HCT116 (cell line): ENCODE measurements at regions not wholly inside any gene's neighbourhood (a gene's known extent, or its start where the extent isn't known, plus 50 kb on each side); places are given as distances from the start of the nearest gene placed in this dataset.

Experiments used
- ATAC-seq: fragments of 200-7000 bp; cut with Tn5 transposase; 2 replicates; pipeline ENCODE4 v1.9.1; 2020; ENCODE audit warnings: mild to moderate bottlenecking, moderate library complexity
- BruUV-seq: library from RNA; stranded (reverse); fragments of 400-500 nt; replicated peaks from 2 replicates; lab custom pipeline; 2021; lab: Mats Ljungman, UMichigan
- CTCF ChIA-PET: fragments of 300-600 bp; sonication (Branson Sonifier 250); formaldehyde crosslinking; loops from one replicate; lab custom pipeline; 2021; ENCODE audit warnings: antibody characterized with exemption; lab: Charles Lee
- POLR2A ChIA-PET: fragments of 300-600, 350-600 bp; sonication (Branson Sonifier 250); formaldehyde crosslinking; loops from one replicate; lab custom pipeline; 2021; ENCODE audit warnings: antibody characterized with exemption; lab: Charles Lee
- RAD21 ChIA-PET, 2 experiments: fragments of 300-600 bp; sonication (Branson Sonifier 250); formaldehyde crosslinking; loops; one replicate each; lab custom pipeline; 2023; ENCODE audit warnings: low total read pairs in 2 of 2; ENCODE audit not compliant: uncharacterized antibody in 2 of 2, unreplicated experiment in 2 of 2, low non-redundant PET in 1 of 2; lab: Charles Lee
- DNase-seq: peaks from one replicate; pipeline ENCODE4 v3.0.0-alpha.2; 2010; ENCODE audit warnings: low read depth, low spot score
- H2AFZ ChIP-seq: fragments of 200-600 bp; shearing (Covaris generic), sonication (generic); 2 replicates; pipeline ENCODE4 v1.6.1; 2017; ENCODE audit warnings: low read depth, mixed run types, mixed read lengths, antibody characterized with exemption, low read length; ENCODE audit not compliant: poor library complexity, severe bottlenecking
- H3K27ac ChIP-seq: 2 replicates; pipeline ENCODE4 v1.5.1; 2012; ENCODE audit warnings: low read depth, low read length
- H3K27me3 ChIP-seq: fragments of 200-600 bp; sonication (generic); 2 replicates; pipeline ENCODE4 v1.6.1; 2016; ENCODE audit warnings: mixed run types, low read length, mixed read lengths; ENCODE audit not compliant: insufficient read depth
- H3K36me3 ChIP-seq, 2 experiments: fragments of 200-500 bp in 1 of 2; fragments of 200-600 bp in 1 of 2; sonication (Bioruptor generic) in 1 of 2; sonication (generic) in 1 of 2; 2 replicates each; pipeline versions ENCODE4 v1.5.1 to v1.6.1; 2014 to 2016; ENCODE audit warnings: low read length in 2 of 2, inconsistent platforms in 1 of 2, mixed read lengths in 1 of 2, mixed run types in 1 of 2; ENCODE audit not compliant: insufficient read depth in 2 of 2, control insufficient read depth in 1 of 2
- H3K4me1 ChIP-seq, 2 experiments: fragments of 200-600 bp in 1 of 2; sonication (generic) in 1 of 2; 2 replicates each; pipeline versions ENCODE4 v1.5.1 to v1.6.1; 2012 to 2017; ENCODE audit warnings: low read length in 2 of 2, inconsistent platforms in 1 of 2, mild to moderate bottlenecking in 1 of 2, mixed read lengths in 1 of 2, mixed run types in 1 of 2, moderate library complexity in 1 of 2; ENCODE audit not compliant: insufficient read depth in 2 of 2, control insufficient read depth in 1 of 2
- H3K4me2 ChIP-seq: fragments of 200-600 bp; sonication (generic); 2 replicates; pipeline ENCODE4 v1.6.1; 2017; ENCODE audit warnings: mixed run types, low read length, mixed read lengths
- H3K4me3 ChIP-seq, 2 experiments: fragments of 200-600 bp in 1 of 2; sonication (generic) in 1 of 2; replicated peaks in 1 of 2; 2 replicates each; pipeline ENCODE4 v1.5.1; 2011 to 2016; ENCODE audit warnings: low read length in 2 of 2, control low read depth in 1 of 2, low read depth in 1 of 2, mild to moderate bottlenecking in 1 of 2, mixed read lengths in 1 of 2, mixed run types in 1 of 2
- H3K79me2 ChIP-seq: fragments of 200-600 bp; sonication (generic); 2 replicates; pipeline ENCODE4 v1.6.1; 2017; ENCODE audit warnings: mild to moderate bottlenecking, mixed run types, low read length, moderate library complexity, mixed read lengths; ENCODE audit not compliant: insufficient read depth
- H3K9ac ChIP-seq: fragments of 200-600 bp; sonication (generic); 2 replicates; pipeline ENCODE4 v1.6.1; 2016; ENCODE audit warnings: low read length, mixed read lengths
- H3K9me2 ChIP-seq: fragments of 200-600 bp; sonication (generic), shearing (Covaris generic); 2 replicates; pipeline ENCODE4 v1.6.1; 2017; ENCODE audit warnings: mixed run types, mild to moderate bottlenecking, moderate library complexity; ENCODE audit not compliant: insufficient read depth
- H3K9me3 ChIP-seq, 2 experiments: fragments of 200-500 bp in 1 of 2; fragments of 200-600 bp in 1 of 2; sonication (Bioruptor generic) in 1 of 2; sonication (generic) in 1 of 2; 2 replicates each; pipeline ENCODE4 v1.6.1; 2014 to 2017; ENCODE audit warnings: low read length in 2 of 2, mixed read lengths in 2 of 2, inconsistent platforms in 1 of 2, low read depth in 1 of 2, mild to moderate bottlenecking in 1 of 2, mixed run types in 1 of 2, moderate library complexity in 1 of 2; ENCODE audit not compliant: control insufficient read depth in 1 of 2, insufficient read depth in 1 of 2
- H4K20me1 ChIP-seq: fragments of 200-600 bp; sonication (generic), shearing (Covaris generic); 2 replicates; pipeline ENCODE4 v1.6.1; 2017; ENCODE audit warnings: mixed run types, mild to moderate bottlenecking, moderate library complexity; ENCODE audit not compliant: insufficient read depth
- CEBPB ChIP-seq: IDR thresholded peaks from 2 replicates; pipeline ENCODE4 v1.6.1; 2012; ENCODE audit warnings: low read depth
- CTCF ChIP-seq, 3 experiments: fragments of 200-600 bp in 1 of 3; sonication (generic) in 1 of 3; IDR thresholded peaks in 2 of 3; conservative IDR thresholded peaks in 1 of 3; 2 replicates each; pipeline ENCODE4 v1.5.1; 2012 to 2017; ENCODE audit warnings: low read depth in 2 of 3, low read length in 2 of 3, antibody characterized with exemption in 1 of 3, borderline replicate concordance in 1 of 3, control low read depth in 1 of 3, mild to moderate bottlenecking in 1 of 3, mixed read lengths in 1 of 3, mixed run types in 1 of 3, moderate library complexity in 1 of 3; ENCODE audit not compliant: insufficient read depth in 1 of 3
- EGR1 ChIP-seq: IDR thresholded peaks from 2 replicates; pipeline ENCODE4 v1.6.1; 2012; ENCODE audit warnings: low read depth
- ELF1 ChIP-seq: IDR thresholded peaks from 2 replicates; pipeline ENCODE4 v1.6.1; 2012; ENCODE audit warnings: low read depth, borderline replicate concordance
- EZH2phosphoT487 ChIP-seq: fragments of 200-600 bp; IDR thresholded peaks from 2 replicates; pipeline ENCODE4 v1.6.1; 2018; ENCODE audit warnings: antibody characterized with exemption, borderline replicate concordance
- FOSL1 ChIP-seq: IDR thresholded peaks from 2 replicates; pipeline ENCODE4 v1.6.1; 2012; ENCODE audit warnings: low read depth
- JUND ChIP-seq: IDR thresholded peaks from 2 replicates; pipeline ENCODE4 v1.6.1; 2012
- POLR2A ChIP-seq: IDR thresholded peaks from 2 replicates; pipeline ENCODE4 v1.7.0; 2011; ENCODE audit warnings: borderline replicate concordance; ENCODE audit not compliant: insufficient read depth, insufficient read length; ENCODE audit errors: extremely low read depth
- POLR2AphosphoS5 ChIP-seq: IDR thresholded peaks from 2 replicates; pipeline ENCODE4 v1.6.1; 2011; ENCODE audit warnings: mild to moderate bottlenecking, low read depth, low read length, moderate library complexity
- SIN3A ChIP-seq: IDR thresholded peaks from 2 replicates; pipeline ENCODE4 v1.6.1; 2012; ENCODE audit warnings: low read depth
- TCF7L2 ChIP-seq: IDR thresholded peaks from 2 replicates; pipeline ENCODE4 v1.7.0; 2011; ENCODE audit warnings: borderline replicate concordance, inconsistent platforms; ENCODE audit not compliant: insufficient read depth, insufficient read length; ENCODE audit errors: extremely low read depth
- ZFX ChIP-seq: fragments of 450-650 bp; IDR thresholded peaks from 2 replicates; pipeline ENCODE4 v1.6.1; 2017
- ZNF274 ChIP-seq: fragments of 200-500 bp; sonication (Bioruptor generic); IDR thresholded peaks from 2 replicates; pipeline ENCODE4 v1.6.1; 2014; ENCODE audit warnings: mild to moderate bottlenecking, low read depth, low read length, inconsistent platforms
- intact Hi-C: fragments of 100-400 bp; cut with micrococcal nuclease; formaldehyde crosslinking; loops from 2 replicates; pipeline ENCODE4 v1.10.0; 2022
- TF ChIP-seq, protein P1 (sequence below): IDR thresholded peaks from 2 replicates; pipeline ENCODE4 v1.6.1; 2012
- TF ChIP-seq, protein P2 (sequence below): IDR thresholded peaks from 2 replicates; pipeline ENCODE4 v1.6.1; 2012; ENCODE audit warnings: low read depth

- Histone ChIP-seq H3K4me3 (no peak overlapping the region), H3K79me2 (no peaks in the 10 kb centered on the region), H3K4me2 (no peak overlapping the region), H3K9ac (no peak overlapping the region), H3K27me3 (no peaks in the 10 kb centered on the region), H2AFZ (no peak overlapping the region), H4K20me1 (no peaks in the 10 kb centered on the region), H3K36me3 (no peaks in the 10 kb centered on the region), H3K9me2 (no peaks in the 10 kb centered on the region), H3K9me3 (peaks cover 0 to 4% of the 10 kb centered on the region in 2 experiments; a peak in 1 of 4 replicates), H3K4me1 (no peaks in the 10 kb centered on the region), H3K27ac (no peak overlapping the region)
- RAD21 ChIA-PET = no interaction called here
- DNase-seq (no peak), ATAC-seq (no peak)
- POLR2A ChIA-PET = no interaction called here
- BruUV-seq = no TSS peak
- no peak for TF ChIP-seq FOSL1
- CTCF ChIA-PET = no interaction called here
- intact Hi-C loops = no loop called here
These were observed 649.1 kb downstream of the INHBA start for GRCh38 chr7:41053820-41054219.

- no peaks in the 10 kb centered on the region for H3K4me1 ChIP-seq
- no peak overlapping the region for H2AFZ ChIP-seq
- H3K79me2 ChIP-seq = no peaks in the 10 kb centered on the region
- DNase-seq (no peak), ATAC-seq (no peak)
- H3K27ac ChIP-seq = no peak overlapping the region
- H3K4me2 ChIP-seq = no peak overlapping the region
- POLR2A ChIA-PET = no interaction called here
- intact Hi-C loops = no loop called here
- H3K4me3 ChIP-seq = no peak overlapping the region
- no peaks in the 10 kb centered on the region for H4K20me1 ChIP-seq
- H3K36me3 ChIP-seq = no peaks in the 10 kb centered on the region
- no peaks in the 10 kb centered on the region for H3K9me2 ChIP-seq
- peaks cover 0 to 4% of the 10 kb centered on the region in 2 experiments; a peak in 1 of 4 replicates for H3K9me3 ChIP-seq
- no TSS peak for BruUV-seq
- TF ChIP-seq CEBPB = no peak
- no peak for TF ChIP-seq JUND
- TF ChIP-seq, protein P1, sequence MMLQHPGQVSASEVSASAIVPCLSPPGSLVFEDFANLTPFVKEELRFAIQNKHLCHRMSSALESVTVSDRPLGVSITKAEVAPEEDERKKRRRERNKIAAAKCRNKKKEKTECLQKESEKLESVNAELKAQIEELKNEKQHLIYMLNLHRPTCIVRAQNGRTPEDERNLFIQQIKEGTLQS = no peak
- no peak for TF ChIP-seq TCF7L2
- TF ChIP-seq ZFX = no peak
- TF ChIP-seq FOSL1 = no peak
- no peak for TF ChIP-seq POLR2A
- no peak for TF ChIP-seq SIN3A
- TF ChIP-seq ELF1 = no peak
- TF ChIP-seq ZNF274 = no peak
- no peak for TF ChIP-seq POLR2AphosphoS5
- TF ChIP-seq, protein P2, sequence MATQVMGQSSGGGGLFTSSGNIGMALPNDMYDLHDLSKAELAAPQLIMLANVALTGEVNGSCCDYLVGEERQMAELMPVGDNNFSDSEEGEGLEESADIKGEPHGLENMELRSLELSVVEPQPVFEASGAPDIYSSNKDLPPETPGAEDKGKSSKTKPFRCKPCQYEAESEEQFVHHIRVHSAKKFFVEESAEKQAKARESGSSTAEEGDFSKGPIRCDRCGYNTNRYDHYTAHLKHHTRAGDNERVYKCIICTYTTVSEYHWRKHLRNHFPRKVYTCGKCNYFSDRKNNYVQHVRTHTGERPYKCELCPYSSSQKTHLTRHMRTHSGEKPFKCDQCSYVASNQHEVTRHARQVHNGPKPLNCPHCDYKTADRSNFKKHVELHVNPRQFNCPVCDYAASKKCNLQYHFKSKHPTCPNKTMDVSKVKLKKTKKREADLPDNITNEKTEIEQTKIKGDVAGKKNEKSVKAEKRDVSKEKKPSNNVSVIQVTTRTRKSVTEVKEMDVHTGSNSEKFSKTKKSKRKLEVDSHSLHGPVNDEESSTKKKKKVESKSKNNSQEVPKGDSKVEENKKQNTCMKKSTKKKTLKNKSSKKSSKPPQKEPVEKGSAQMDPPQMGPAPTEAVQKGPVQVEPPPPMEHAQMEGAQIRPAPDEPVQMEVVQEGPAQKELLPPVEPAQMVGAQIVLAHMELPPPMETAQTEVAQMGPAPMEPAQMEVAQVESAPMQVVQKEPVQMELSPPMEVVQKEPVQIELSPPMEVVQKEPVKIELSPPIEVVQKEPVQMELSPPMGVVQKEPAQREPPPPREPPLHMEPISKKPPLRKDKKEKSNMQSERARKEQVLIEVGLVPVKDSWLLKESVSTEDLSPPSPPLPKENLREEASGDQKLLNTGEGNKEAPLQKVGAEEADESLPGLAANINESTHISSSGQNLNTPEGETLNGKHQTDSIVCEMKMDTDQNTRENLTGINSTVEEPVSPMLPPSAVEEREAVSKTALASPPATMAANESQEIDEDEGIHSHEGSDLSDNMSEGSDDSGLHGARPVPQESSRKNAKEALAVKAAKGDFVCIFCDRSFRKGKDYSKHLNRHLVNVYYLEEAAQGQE = no peak
- TF ChIP-seq EZH2phosphoT487 = no peak
- TF ChIP-seq EGR1 = no peak
- no peak for TF ChIP-seq CTCF (IDR thresholded peaks at IDR 0.05 in 2 of 3, conservative IDR thresholded peaks at IDR 0.05 in 1 of 3; ENCODE audit: borderline replicate concordance in 1 of 3, insufficient read depth in 1 of 3, low read depth in 2 of 3, low read length in 2 of 3)
- TF ChIP-seq, all 23 proteins: peak for 0
- no peaks in the 10 kb centered on the region for H3K27me3 ChIP-seq
- RAD21 ChIA-PET = no interaction called here
- no peak overlapping the region for H3K9ac ChIP-seq
- CTCF ChIA-PET = no interaction called here
These were observed 650.2 kb downstream of the INHBA start for GRCh38 chr7:41052736-41053135.
